ENCODE measurements at regions not wholly inside any gene's neighbourhood (a gene's known extent, or its start where the extent isn't known, plus 50 kb on each side); places are given as distances from the start of the nearest gene placed in this dataset.

DNA sequence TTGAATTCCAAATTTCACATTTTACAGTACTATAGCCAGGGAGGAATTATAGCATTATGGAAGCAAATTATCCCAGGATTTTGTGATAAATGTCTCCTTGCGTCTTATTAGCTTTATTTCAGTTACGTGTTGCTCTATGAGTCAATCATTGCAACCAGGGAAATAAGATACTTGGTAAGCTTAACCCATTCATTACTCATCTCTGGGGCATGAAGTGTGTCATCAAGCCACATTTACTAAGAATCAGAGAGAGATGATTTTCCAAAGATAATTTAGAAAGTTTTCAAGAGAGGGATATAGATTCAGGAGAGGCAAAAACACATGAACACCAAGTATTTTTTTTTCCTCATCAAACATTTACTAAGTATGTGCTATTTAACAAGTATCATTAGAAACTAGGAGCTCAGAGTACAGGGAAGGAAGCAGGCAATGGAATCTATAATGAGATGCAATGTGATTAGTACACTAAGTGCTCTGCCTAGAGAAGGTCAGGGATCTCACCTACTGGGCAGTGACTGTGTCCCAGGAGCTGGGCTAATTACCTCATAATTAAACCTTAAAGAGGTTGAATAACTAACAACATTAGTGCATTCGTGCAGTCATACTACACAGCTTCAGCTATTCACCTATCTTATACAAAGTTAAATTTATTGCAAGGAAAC, 217.8 kb upstream of the NXPH2 start:
- intact Hi-C loops (cut with DNase I) = no loop called here
- Histone ChIP-seq H3K27me3 (no peaks in the 10 kb centered on the region), H3K4me3 (no peak overlapping the region), H3K9me3 (no peaks in the 10 kb centered on the region), H3K36me3 (no peaks in the 10 kb centered on the region), H3K27ac (replicated peaks in 1 of 4) (no peak overlapping the region), H3K4me1 (no peaks in the 10 kb centered on the region)
- 72% methylated on average over 3 of the region's 3 CpGs for WGBS
- TF ChIP-seq POLR2A (IDR thresholded peaks at IDR 0.05; ENCODE audit: low read depth) (no peak), EP300 (IDR thresholded peaks at IDR 0.05) (no peak), POLR2AphosphoS5 (IDR thresholded peaks at IDR 0.05) (no peak)
- TF ChIP-seq, protein P1, sequence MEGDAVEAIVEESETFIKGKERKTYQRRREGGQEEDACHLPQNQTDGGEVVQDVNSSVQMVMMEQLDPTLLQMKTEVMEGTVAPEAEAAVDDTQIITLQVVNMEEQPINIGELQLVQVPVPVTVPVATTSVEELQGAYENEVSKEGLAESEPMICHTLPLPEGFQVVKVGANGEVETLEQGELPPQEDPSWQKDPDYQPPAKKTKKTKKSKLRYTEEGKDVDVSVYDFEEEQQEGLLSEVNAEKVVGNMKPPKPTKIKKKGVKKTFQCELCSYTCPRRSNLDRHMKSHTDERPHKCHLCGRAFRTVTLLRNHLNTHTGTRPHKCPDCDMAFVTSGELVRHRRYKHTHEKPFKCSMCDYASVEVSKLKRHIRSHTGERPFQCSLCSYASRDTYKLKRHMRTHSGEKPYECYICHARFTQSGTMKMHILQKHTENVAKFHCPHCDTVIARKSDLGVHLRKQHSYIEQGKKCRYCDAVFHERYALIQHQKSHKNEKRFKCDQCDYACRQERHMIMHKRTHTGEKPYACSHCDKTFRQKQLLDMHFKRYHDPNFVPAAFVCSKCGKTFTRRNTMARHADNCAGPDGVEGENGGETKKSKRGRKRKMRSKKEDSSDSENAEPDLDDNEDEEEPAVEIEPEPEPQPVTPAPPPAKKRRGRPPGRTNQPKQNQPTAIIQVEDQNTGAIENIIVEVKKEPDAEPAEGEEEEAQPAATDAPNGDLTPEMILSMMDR (IDR thresholded peaks at IDR 0.05) = no peak
- DNase-seq (ENCODE audit: extremely low spot score) = no peak

DNA sequence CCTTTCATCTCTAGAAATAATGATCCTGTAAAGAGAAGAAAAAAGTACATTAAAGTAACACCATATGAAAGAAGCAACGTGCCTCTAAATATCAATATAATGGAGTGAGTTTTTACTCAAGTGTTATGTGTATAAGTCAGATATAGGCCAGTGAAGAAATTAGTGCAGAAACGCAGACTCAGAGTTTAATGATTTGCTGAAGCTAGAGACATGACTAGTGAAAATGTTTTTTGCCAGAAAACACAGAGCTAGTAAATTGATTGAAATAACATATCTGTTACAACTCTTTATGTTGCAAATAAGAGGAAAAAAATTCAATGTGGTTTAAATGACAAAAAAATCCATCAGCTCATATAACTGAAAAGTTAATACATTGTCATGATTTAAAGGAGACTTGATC, 217.2 kb upstream of the NXPH2 start:
- Histone ChIP-seq H3K4me1 (no peaks in the 10 kb centered on the region), H3K9me3 (peaks cover 0 to 2% (median 0%) of the 10 kb centered on the region in 4 donors), H3K27ac (replicated peaks in 1 of 4) (no peak overlapping the region), H3K36me3 (no peaks in the 10 kb centered on the region), H3K4me3 (no peak overlapping the region), H3K27me3 (no peaks in the 10 kb centered on the region)
- intact Hi-C loops (cut with DNase I) = no loop called here
- TF ChIP-seq POLR2AphosphoS5 (IDR thresholded peaks at IDR 0.05) (no peak), POLR2A (IDR thresholded peaks at IDR 0.05; ENCODE audit: low read depth) (no peak), EP300 (IDR thresholded peaks at IDR 0.05) (no peak)
- TF ChIP-seq, protein P1 (IDR thresholded peaks at IDR 0.05) = no peak
- DNase-seq (ENCODE audit: extremely low spot score) = no peak
- 70% methylated on average over 2 of the region's 2 CpGs for WGBS

GRCh38 chr2:138994502-138994901, 214.3 kb upstream of the NXPH2 start:
- Histone ChIP-seq H3K36me3 (no peaks in the 10 kb centered on the region), H3K27me3 (no peaks in the 10 kb centered on the region), H3K27ac (replicated peaks in 1 of 4) (no peak overlapping the region), H3K9me3 (peaks cover 0 to 7% (median 0%) of the 10 kb centered on the region in 4 donors), H3K4me1 (no peaks in the 10 kb centered on the region), H3K4me3 (no peak overlapping the region)
- WGBS = 56% methylated on average over 1 of the region's 1 CpG
- TF ChIP-seq POLR2A (IDR thresholded peaks at IDR 0.05; ENCODE audit: low read depth) (no peak), POLR2AphosphoS5 (IDR thresholded peaks at IDR 0.05) (no peak), EP300 (IDR thresholded peaks at IDR 0.05) (no peak)
- TF ChIP-seq, protein P1 (IDR thresholded peaks at IDR 0.05) = no peak
- intact Hi-C loops (cut with DNase I) = no loop called here
- DNase-seq (ENCODE audit: extremely low spot score) = no peak

DNA sequence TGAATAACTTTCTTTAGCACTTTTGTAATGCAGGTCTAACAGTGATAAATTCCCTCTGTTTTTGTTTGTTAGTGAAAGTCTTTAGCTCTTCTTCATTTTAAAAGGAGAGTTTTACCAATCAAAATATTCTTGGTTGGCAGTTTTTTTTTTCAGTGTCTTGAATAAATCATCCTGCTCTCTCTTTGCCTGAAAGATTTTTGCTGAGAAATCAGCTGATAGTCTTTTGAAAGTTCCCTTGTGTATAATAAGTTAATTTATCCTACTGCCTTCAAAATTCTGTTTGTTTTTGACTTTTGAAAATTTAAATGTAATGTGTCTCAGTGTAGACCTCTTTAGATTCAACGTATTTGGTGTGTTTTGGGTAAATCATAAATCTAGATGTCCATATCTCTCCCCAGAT, 205.7 kb upstream of the NXPH2 start:
- intact Hi-C loops (cut with DNase I) = no loop called here
- H3K36me3 ChIP-seq = no peaks in the 10 kb centered on the region
- no peak for DNase-seq (ENCODE audit: extremely low spot score)
- no peak overlapping the region for H3K4me3 ChIP-seq
- no peaks in the 10 kb centered on the region for H3K27me3 ChIP-seq
- H3K27ac ChIP-seq (replicated peaks in 1 of 4) = no peak overlapping the region
- H3K9me3 ChIP-seq = peaks cover 0 to 28% (median 13%) of the 10 kb centered on the region in 4 donors
- H3K4me1 ChIP-seq = no peaks in the 10 kb centered on the region
- TF ChIP-seq EP300 (IDR thresholded peaks at IDR 0.05) = no peak
- TF ChIP-seq, protein P1 (IDR thresholded peaks at IDR 0.05) = no peak
- TF ChIP-seq POLR2A (IDR thresholded peaks at IDR 0.05; ENCODE audit: low read depth) = no peak
- TF ChIP-seq POLR2AphosphoS5 (IDR thresholded peaks at IDR 0.05) = no peak
- 72% methylated on average over 1 of the region's 1 CpG for WGBS

All from esophagus muscularis mucosa (tissue), 4 donors.